Ovary (tissue), 3 donors: ENCODE measurements at regions not wholly inside any gene's neighbourhood (a gene's known extent, or its start where the extent isn't known, plus 50 kb on each side); places are given as distances from the start of the nearest gene placed in this dataset.

Experiments
- CTCF ChIP-seq, 3 donors: fragments of 450-650 bp in 2 of 3; fragments of 200-600 bp in 1 of 3; IDR thresholded peaks; one replicate each; pipeline versions ENCODE4 v1.5.1 to v1.8.0; 2016 to 2022; ENCODE audit warnings: antibody characterized with exemption in 3 of 3, mild to moderate bottlenecking in 1 of 3
- EP300 ChIP-seq: sonication (generic); formaldehyde crosslinking; IDR thresholded peaks from one replicate; pipeline ENCODE4 v1.6.1; 2017; ENCODE audit warnings: antibody characterized with exemption
- POLR2A ChIP-seq: fragments of 450-650 bp; IDR thresholded peaks from one replicate; pipeline ENCODE4 v1.6.1; 2017; ENCODE audit warnings: antibody characterized with exemption, mild to moderate bottlenecking, moderate library complexity
- donor health status: DM: no; HTN: no; CAD: no.

GRCh38 chr14:71319666-71320065 is 412.4 kb downstream of the PCNX1 start:
- TF ChIP-seq CTCF (IDR thresholded peaks at IDR 0.05) (no peak), POLR2A (no peak), EP300 (no peak)
